Coronary artery (tissue), 2 donors: ENCODE measurements at regions not wholly inside any gene's neighbourhood (a gene's known extent, or its start where the extent isn't known, plus 50 kb on each side); places are given as distances from the start of the nearest gene placed in this dataset.

Experiments
- DNase-seq: peaks from one replicate; pipeline ENCODE4 v3.0.0-alpha.2; 2017; ENCODE audit warnings: low spot score
- H3K27ac ChIP-seq, 2 donors: fragments of 200-600 bp; sonication (generic); one replicate each; pipeline ENCODE4 v1.5.1; 2016 to 2019
- H3K4me3 ChIP-seq: fragments of 200-600 bp; sonication (generic); 2 replicates; pipeline ENCODE4 v1.5.1; 2016; ENCODE audit warnings: mild to moderate bottlenecking, moderate library complexity
- CTCF ChIP-seq: fragments of 200-600 bp; sonication (generic); IDR thresholded peaks from one replicate; pipeline ENCODE4 v1.5.1; 2019; ENCODE audit warnings: antibody characterized with exemption

- H3K27ac ChIP-seq: peak overlapping the region in 1 of 2 donors; percentile 29
Observed at GRCh38 chr2:22497789-22498188, 887.2 kb upstream of the KLHL29 start.

DNA sequence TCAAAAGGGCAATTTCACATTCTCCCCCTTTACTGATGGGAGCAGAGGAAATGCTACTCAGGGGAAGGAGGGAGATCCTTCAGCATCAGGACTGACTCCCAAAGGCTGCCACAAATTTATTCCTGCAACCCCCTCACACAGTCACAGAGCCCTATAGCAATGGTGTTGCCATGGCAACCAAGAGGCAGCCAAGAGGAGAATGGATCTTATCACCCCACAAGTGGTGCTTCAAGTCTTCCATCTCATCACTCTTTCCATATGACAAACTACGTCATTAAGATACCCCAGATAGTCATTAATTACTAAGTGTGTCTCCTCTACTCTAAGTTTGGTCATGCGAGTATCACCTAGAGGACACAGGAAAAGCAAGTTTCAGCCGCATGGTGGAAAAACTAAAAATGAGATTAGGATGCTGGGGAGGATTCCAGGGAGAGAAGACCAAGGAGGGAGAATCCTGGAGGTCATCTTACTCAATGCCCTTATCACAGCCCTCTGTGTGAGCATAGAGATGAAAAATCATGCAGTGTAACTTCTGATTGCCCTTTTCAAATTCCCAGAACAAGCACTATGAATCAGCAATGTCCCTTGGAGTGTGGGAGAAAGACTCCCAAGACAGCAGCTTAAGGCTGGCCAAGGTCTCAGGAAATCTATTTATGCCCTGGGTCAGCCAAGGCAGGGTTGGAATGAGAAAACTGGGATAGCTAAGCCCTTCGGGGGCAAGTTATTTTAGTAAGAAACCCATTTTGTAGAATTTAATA is 885.7 kb upstream of the KLHL29 start:
- Histone ChIP-seq H3K4me3 (no peak overlapping the region), H3K27ac (peak overlapping the region; percentile 79 to 92)
- TF ChIP-seq CTCF: no peak
- DNase-seq: peak; percentile 79

More at GRCh38 chr2:22497789-22498188, 887.2 kb upstream of the KLHL29 start:
- no peak overlapping the region for H3K4me3 ChIP-seq
- no peak for TF ChIP-seq CTCF
- DNase-seq: no peak

- TF ChIP-seq CTCF: no peak
- no peak for DNase-seq
- H3K27ac ChIP-seq: peak overlapping the region; percentile 79 to 92
- no peak overlapping the region for H3K4me3 ChIP-seq
Observed at GRCh38 chr2:22500555-22500935, 884.4 kb upstream of the KLHL29 start.

GRCh38 chr2:22501851-22502250 is 883.1 kb upstream of the KLHL29 start:
- TF ChIP-seq CTCF: no peak
- Histone ChIP-seq H3K4me3 (no peak overlapping the region), H3K27ac (peak overlapping the region in 1 of 2 donors; percentile 92)
- no peak for DNase-seq

DNA sequence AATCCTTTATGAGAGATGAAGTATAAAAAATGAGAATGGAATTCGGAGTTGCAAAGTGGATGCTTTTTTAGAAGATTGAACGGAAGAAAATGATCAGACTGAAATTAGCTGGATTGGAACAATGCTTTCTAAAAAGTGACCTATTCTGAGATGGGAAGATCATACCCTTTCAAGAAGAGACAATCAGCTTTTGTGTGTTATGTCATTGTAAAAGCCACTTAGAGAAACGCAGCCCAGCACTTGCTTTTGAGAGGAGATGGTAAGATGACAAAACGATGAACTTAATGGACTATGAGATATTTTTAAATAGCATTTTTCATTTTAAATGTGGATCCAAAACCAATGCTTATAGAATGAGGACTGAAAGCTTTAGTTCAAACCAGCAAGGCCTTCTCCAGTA is 871.4 kb upstream of the KLHL29 start:
- DNase-seq: no peak
- no peak for TF ChIP-seq CTCF
- Histone ChIP-seq H3K4me3 (no peak overlapping the region), H3K27ac (no peak overlapping the region)

GRCh38 chr2:22517141-22517540 is 867.8 kb upstream of the KLHL29 start:
- no peak overlapping the region for H3K27ac ChIP-seq
- no peak for DNase-seq
- H3K4me3 ChIP-seq: no peak overlapping the region
- no peak for TF ChIP-seq CTCF

GRCh38 chr2:22518641-22519040 is 866.3 kb upstream of the KLHL29 start:
- Histone ChIP-seq H3K27ac (no peak overlapping the region), H3K4me3 (no peak overlapping the region)
- TF ChIP-seq CTCF: no peak
- DNase-seq: no peak
